Stomach smooth muscle (tissue), 2 donors: ENCODE measurements at regions not wholly inside any gene's neighbourhood (a gene's known extent, or its start where the extent isn't known, plus 50 kb on each side); places are given as distances from the start of the nearest gene placed in this dataset.

Experiments
- H3K27ac ChIP-seq: one replicate; pipeline ENCODE4 v1.7.0; 2013; ENCODE audit warnings: mild to moderate bottlenecking, low read length, inconsistent platforms
- H3K27me3 ChIP-seq, 2 donors: one replicate each; pipeline ENCODE4 v1.7.0; 2013; ENCODE audit warnings: low read length in 2 of 2; ENCODE audit not compliant: insufficient read depth in 2 of 2, control insufficient read depth in 1 of 2
- H3K36me3 ChIP-seq, 2 donors: one replicate each; pipeline ENCODE4 v1.7.0; 2013; ENCODE audit warnings: low read length in 2 of 2; ENCODE audit not compliant: control insufficient read depth in 2 of 2, insufficient read depth in 2 of 2
- H3K4me1 ChIP-seq: one replicate; pipeline ENCODE4 v1.7.0; 2013; ENCODE audit warnings: low read length; ENCODE audit not compliant: control insufficient read depth, insufficient read depth
- H3K4me3 ChIP-seq, 2 donors: one replicate each; pipeline ENCODE4 v1.7.0; 2013; ENCODE audit warnings: low read length in 2 of 2
- H3K9ac ChIP-seq, 2 donors: one replicate each; pipeline ENCODE4 v1.7.0; 2013; ENCODE audit warnings: low read length in 2 of 2, mild to moderate bottlenecking in 1 of 2
- H3K9me3 ChIP-seq, 2 donors: one replicate each; pipeline ENCODE4 v1.7.0; 2013; ENCODE audit warnings: low read length in 2 of 2; ENCODE audit not compliant: control insufficient read depth in 2 of 2
- donor health status: healthy.
- donor health status: Pancreatic carcinoma.

- no peaks in the 10 kb centered on the region for H3K4me1 ChIP-seq
- no peak overlapping the region for H3K9ac ChIP-seq
- no peaks in the 10 kb centered on the region for H3K36me3 ChIP-seq
- H3K4me3 ChIP-seq: no peak overlapping the region
- H3K9me3 ChIP-seq: no peaks in the 10 kb centered on the region
- H3K27me3 ChIP-seq: no peaks in the 10 kb centered on the region
- no peak overlapping the region for H3K27ac ChIP-seq
These were observed 386.6 kb downstream of the SOX9 start for GRCh38 chr17:72507370-72507769.

GRCh38 chr17:72510351-72511016, 389.7 kb downstream of the SOX9 start:
- Histone ChIP-seq H3K4me3 (no peak overlapping the region), H3K27ac (no peak overlapping the region), H3K4me1 (no peaks in the 10 kb centered on the region), H3K27me3 (no peaks in the 10 kb centered on the region), H3K9me3 (no peaks in the 10 kb centered on the region), H3K36me3 (no peaks in the 10 kb centered on the region), H3K9ac (no peak overlapping the region)

DNA sequence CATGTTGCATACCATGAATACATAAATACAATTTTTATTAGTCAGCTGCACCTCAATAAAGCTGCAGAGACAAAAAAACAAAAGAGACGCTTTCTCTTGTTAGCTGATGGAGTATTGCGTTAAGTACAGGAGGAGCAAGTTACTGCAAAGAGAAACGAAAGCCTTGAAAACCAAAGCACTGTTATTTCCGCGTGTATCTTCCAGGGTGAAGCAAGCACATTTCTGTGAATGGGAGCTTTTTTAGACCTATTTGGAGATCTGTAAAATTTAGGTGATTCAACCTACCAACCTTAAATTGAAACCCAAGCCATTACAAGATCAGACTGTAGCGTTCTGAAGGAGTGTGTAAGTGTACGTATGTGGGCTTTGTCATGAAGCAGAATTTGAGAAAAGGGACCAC, 390.4 kb downstream of the SOX9 start:
- Histone ChIP-seq H3K27ac (no peak overlapping the region), H3K4me3 (no peak overlapping the region), H3K9ac (no peak overlapping the region)

DNA sequence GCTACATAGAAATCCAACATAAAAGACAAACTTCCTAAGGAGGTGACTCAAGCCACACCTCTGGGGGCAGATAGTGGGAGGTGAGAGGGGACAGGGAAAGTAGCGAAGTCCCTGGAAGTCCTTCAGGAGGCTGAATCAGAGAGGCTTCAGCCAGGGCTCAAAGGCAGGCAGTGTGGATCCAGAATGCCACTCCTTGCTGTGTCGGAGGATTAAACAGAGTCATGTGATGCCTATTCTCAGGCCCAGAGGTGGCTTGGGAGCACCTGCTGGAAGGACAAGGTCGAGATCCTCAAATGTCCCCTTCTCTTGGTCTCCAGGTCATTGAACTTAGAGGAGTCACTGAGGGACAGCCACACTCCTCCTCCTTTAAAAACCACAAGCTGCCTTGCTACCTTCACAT, 391.1 kb downstream of the SOX9 start:
- no peak overlapping the region for H3K4me3 ChIP-seq
- no peaks in the 10 kb centered on the region for H3K9me3 ChIP-seq
- H3K9ac ChIP-seq: no peak overlapping the region
- peaks cover 0 to 3% of the 10 kb centered on the region in 2 donors for H3K27me3 ChIP-seq
- no peaks in the 10 kb centered on the region for H3K4me1 ChIP-seq
- H3K27ac ChIP-seq: no peak overlapping the region
- no peaks in the 10 kb centered on the region for H3K36me3 ChIP-seq

More for the DNA sequence above, 390.4 kb downstream of the SOX9 start:
- no peaks in the 10 kb centered on the region for H3K4me1 ChIP-seq
- peaks cover 0 to 3% of the 10 kb centered on the region in 2 donors for H3K27me3 ChIP-seq
- no peaks in the 10 kb centered on the region for H3K9me3 ChIP-seq
- no peaks in the 10 kb centered on the region for H3K36me3 ChIP-seq

GRCh38 chr17:72512649-72513556, 392.1 kb downstream of the SOX9 start:
- H3K27ac ChIP-seq: no peak overlapping the region
- H3K36me3 ChIP-seq: no peaks in the 10 kb centered on the region
- no peak overlapping the region for H3K9ac ChIP-seq
- peaks cover 0 to 3% of the 10 kb centered on the region in 2 donors for H3K27me3 ChIP-seq
- no peaks in the 10 kb centered on the region for H3K4me1 ChIP-seq
- H3K4me3 ChIP-seq: no peak overlapping the region
- no peaks in the 10 kb centered on the region for H3K9me3 ChIP-seq

GRCh38 chr17:72514321-72514861, 393.6 kb downstream of the SOX9 start:
- Histone ChIP-seq H3K27ac (no peak overlapping the region), H3K4me1 (no peaks in the 10 kb centered on the region)

GRCh38 chr17:72514891-72515290, 394.1 kb downstream of the SOX9 start:
- no peak overlapping the region for H3K4me3 ChIP-seq
- H3K9ac ChIP-seq: no peak overlapping the region
- H3K27me3 ChIP-seq: peaks cover 2 to 3% of the 10 kb centered on the region in 2 donors
- H3K9me3 ChIP-seq: no peaks in the 10 kb centered on the region
- H3K27ac ChIP-seq: no peak overlapping the region
- no peaks in the 10 kb centered on the region for H3K4me1 ChIP-seq
- H3K36me3 ChIP-seq: no peaks in the 10 kb centered on the region

More at GRCh38 chr17:72514321-72514861, 393.6 kb downstream of the SOX9 start:
- Histone ChIP-seq H3K36me3 (no peaks in the 10 kb centered on the region), H3K27me3 (peaks cover under 1 to 3% of the 10 kb centered on the region in 2 donors), H3K9ac (no peak overlapping the region), H3K4me3 (no peak overlapping the region), H3K9me3 (no peaks in the 10 kb centered on the region)

GRCh38 chr17:72515291-72516065, 394.7 kb downstream of the SOX9 start:
- H3K27me3 ChIP-seq: peaks cover 2 to 3% of the 10 kb centered on the region in 2 donors
- H3K4me1 ChIP-seq: no peaks in the 10 kb centered on the region
- H3K9ac ChIP-seq: no peak overlapping the region
- H3K4me3 ChIP-seq: no peak overlapping the region
- no peaks in the 10 kb centered on the region for H3K9me3 ChIP-seq
- H3K36me3 ChIP-seq: no peaks in the 10 kb centered on the region
- H3K27ac ChIP-seq: no peak overlapping the region

DNA sequence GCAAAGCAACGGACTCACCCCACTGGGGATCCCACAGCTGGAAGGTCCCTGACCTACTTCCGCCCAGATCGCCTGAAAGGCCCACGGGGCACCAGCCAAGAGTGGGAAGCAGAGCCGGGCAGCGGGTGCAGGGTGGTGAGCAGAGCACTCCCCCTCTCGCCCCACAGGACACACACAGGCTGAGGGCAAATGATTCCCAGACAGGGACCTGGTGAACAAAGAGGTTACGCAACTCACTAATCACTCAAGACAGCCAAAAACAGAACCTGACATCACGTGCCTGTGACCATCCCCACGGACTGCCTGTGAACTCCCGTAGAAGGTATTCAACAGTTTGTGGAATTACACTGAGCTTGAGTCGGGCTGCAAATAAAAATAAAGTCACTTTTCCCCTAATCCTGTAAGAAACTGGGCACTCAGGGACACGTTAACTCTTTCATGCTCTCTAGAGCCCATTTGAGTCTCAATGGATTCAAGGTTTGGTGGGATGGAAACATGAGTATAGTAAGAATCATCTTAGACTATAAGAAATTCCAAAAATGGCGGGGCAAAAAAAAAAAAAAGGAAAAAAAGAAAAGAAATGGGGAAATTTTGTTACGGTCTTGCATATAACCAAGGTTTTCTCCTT, 396.1 kb downstream of the SOX9 start:
- no peak overlapping the region for H3K27ac ChIP-seq
- no peak overlapping the region for H3K9ac ChIP-seq
- H3K4me3 ChIP-seq: no peak overlapping the region
- H3K9me3 ChIP-seq: no peaks in the 10 kb centered on the region
- H3K36me3 ChIP-seq: no peaks in the 10 kb centered on the region
- H3K4me1 ChIP-seq: no peaks in the 10 kb centered on the region
- H3K27me3 ChIP-seq: peaks cover 2 to 3% of the 10 kb centered on the region in 2 donors
